Prostate gland (tissue), 2 donors: ENCODE measurements at regions not wholly inside any gene's neighbourhood (a gene's known extent, or its start where the extent isn't known, plus 50 kb on each side); places are given as distances from the start of the nearest gene placed in this dataset.

Source experiments
- DNase-seq: peaks from one replicate; pipeline ENCODE4 v3.0.0-alpha.2; 2019; ENCODE audit warnings: low spot score
- H3K27ac ChIP-seq, 2 donors: fragments of 200-600 bp; sonication (generic); 2 replicates each; pipeline ENCODE4 v1.5.1; 2017 to 2019
- H3K27me3 ChIP-seq: fragments of 200-600 bp; sonication (generic); replicated peaks from 2 replicates; pipeline ENCODE4 v1.5.1; 2019; ENCODE audit not compliant: insufficient read depth
- H3K36me3 ChIP-seq, 2 donors: fragments of 200-600 bp; sonication (generic); 1 replicate in 1 of 2; 2 replicates in 1 of 2; pipeline versions ENCODE4 v1.5.1 to v1.8.1; 2017 to 2019
- H3K4me1 ChIP-seq: fragments of 200-600 bp; sonication (generic); replicated peaks from 2 replicates; pipeline ENCODE4 v1.5.1; 2019
- H3K4me3 ChIP-seq, 2 donors: fragments of 200-600 bp; sonication (generic); 2 replicates each; pipeline ENCODE4 v1.5.1; 2017 to 2019
- H3K9me3 ChIP-seq: fragments of 200-600 bp; sonication (generic); 2 replicates; pipeline ENCODE4 v1.5.1; 2017
- CTCF ChIP-seq, 4 experiments: fragments of 200-600 bp in 2 of 4; fragments of 450-650 bp in 2 of 4; sonication (generic) in 2 of 4; IDR thresholded peaks; 1 replicate in 3 of 4; 2 replicates in 1 of 4; pipeline ENCODE4 v1.5.1; 2016 to 2019; ENCODE audit warnings: antibody characterized with exemption in 4 of 4, mild to moderate bottlenecking in 2 of 4, moderate library complexity in 2 of 4
- POLR2A ChIP-seq: fragments of 450-650 bp; IDR thresholded peaks from one replicate; pipeline ENCODE4 v1.6.1; 2016; ENCODE audit warnings: antibody characterized with exemption, mild to moderate bottlenecking
- POLR2AphosphoS5 ChIP-seq: sonication (generic); formaldehyde crosslinking; IDR thresholded peaks from one replicate; pipeline ENCODE4 v1.6.1; 2017; ENCODE audit warnings: antibody characterized with exemption
- WGBS: methylation state at CpG from one replicate; pipeline ENCODE4 v1.1.5; 2018; 5-methylcytosine and 5-hydroxymethylcytosine counted together
- intact Hi-C: fragments of 100-400 bp; cut with DNase I; formaldehyde crosslinking; loops from one replicate; pipeline ENCODE4 v1.14.2; 2022

GRCh38 chrX:133474574-133474973 lies 59.3 kb upstream of the GPC4 start:
- no peak for DNase-seq
- Histone ChIP-seq H3K27ac (no peak overlapping the region), H3K27me3 (no peaks in the 10 kb centered on the region), H3K4me1 (no peaks in the 10 kb centered on the region), H3K4me3 (no peak overlapping the region), H3K36me3 (no peaks in the 10 kb centered on the region), H3K9me3 (no peaks in the 10 kb centered on the region)
- 80% methylated on average over 4 of the region's 4 CpGs for WGBS
- intact Hi-C loops = no loop called here
- no peak for TF ChIP-seq CTCF (IDR thresholded peaks at IDR 0.05)
- no peak for TF ChIP-seq POLR2AphosphoS5
- no peak for TF ChIP-seq POLR2A

GRCh38 chrX:133473451-133473850 lies 58.2 kb upstream of the GPC4 start:
- no peak for DNase-seq
- no peak for TF ChIP-seq POLR2AphosphoS5
- no peak for TF ChIP-seq CTCF (IDR thresholded peaks at IDR 0.05)
- TF ChIP-seq POLR2A = no peak
- Histone ChIP-seq H3K27me3 (no peaks in the 10 kb centered on the region), H3K4me3 (no peak overlapping the region), H3K27ac (no peak overlapping the region), H3K9me3 (no peaks in the 10 kb centered on the region), H3K36me3 (no peaks in the 10 kb centered on the region), H3K4me1 (no peaks in the 10 kb centered on the region)
- intact Hi-C loops = no loop called here

- WGBS = 50% methylated on average over 2 of the region's 3 CpGs
- no peaks in the 10 kb centered on the region for H3K27me3 ChIP-seq
- intact Hi-C loops = no loop called here
- no peaks in the 10 kb centered on the region for H3K4me1 ChIP-seq
- no peak for TF ChIP-seq POLR2AphosphoS5
- H3K27ac ChIP-seq = no peak overlapping the region
- H3K4me3 ChIP-seq = no peak overlapping the region
- DNase-seq = no peak
- no peaks in the 10 kb centered on the region for H3K36me3 ChIP-seq
- no peaks in the 10 kb centered on the region for H3K9me3 ChIP-seq
Measured at GRCh38 chrX:133468051-133468450, 52.8 kb upstream of the GPC4 start.

- TF ChIP-seq POLR2AphosphoS5 (no peak), CTCF (IDR thresholded peaks at IDR 0.05) (no peak), POLR2A (no peak)
- intact Hi-C loops = no loop called here
- Histone ChIP-seq H3K9me3 (no peaks in the 10 kb centered on the region), H3K4me3 (no peak overlapping the region), H3K27ac (no peak overlapping the region), H3K27me3 (no peaks in the 10 kb centered on the region), H3K4me1 (no peaks in the 10 kb centered on the region), H3K36me3 (no peaks in the 10 kb centered on the region)
- WGBS = 100% methylated on average over 1 of the region's 1 CpG
- DNase-seq = no peak
Measured at GRCh38 chrX:133465254-133465653, 50.0 kb upstream of the GPC4 start.
